BJ (cell line): ENCODE measurements at regions not wholly inside any gene's neighbourhood (a gene's known extent, or its start where the extent isn't known, plus 50 kb on each side); places are given as distances from the start of the nearest gene placed in this dataset.

Experiments
- CTCF ChIA-PET: fragments of 350-600 bp; formaldehyde crosslinking; extraction: SDS; loops from one replicate; lab custom pipeline; 2021; ENCODE audit warnings: antibody characterized with exemption, inconsistent platforms; lab: Yijun Ruan, JAX
- POLR2A ChIA-PET: fragments of 300-600 bp; sonication (Branson Sonifier 250); formaldehyde crosslinking; extraction: SDS; loops from one replicate; lab custom pipeline; 2021; ENCODE audit warnings: antibody characterized with exemption; lab: Charles Lee
- DNase-seq: peaks from one replicate; pipeline ENCODE4 v3.0.0-alpha.2; 2011; ENCODE audit warnings: low read depth
- H3K27me3 ChIP-seq: 2 replicates; pipeline ENCODE4 v1.6.0; 2011; ENCODE audit warnings: low read length; ENCODE audit not compliant: control insufficient read depth, insufficient read depth
- H3K36me3 ChIP-seq: 2 replicates; pipeline ENCODE4 v1.5.1; 2011; ENCODE audit warnings: low read length; ENCODE audit not compliant: control insufficient read depth, insufficient read depth
- H3K4me3 ChIP-seq: 2 replicates; pipeline ENCODE4 v1.5.1; 2011; ENCODE audit warnings: low read depth, mild to moderate bottlenecking, control low read depth, low read length
- CTCF ChIP-seq: IDR thresholded peaks from 2 replicates; pipeline ENCODE4 v1.5.1; 2011; ENCODE audit warnings: low read depth, mild to moderate bottlenecking, control low read depth, inconsistent platforms, low read length, moderate library complexity; ENCODE audit not compliant: insufficient read depth

GRCh38 chr10:64507651-64508028, 986.4 kb downstream of the REEP3 start:
- no peaks in the 10 kb centered on the region for H3K27me3 ChIP-seq
- DNase-seq, result no peak
- CTCF ChIA-PET, result interaction anchor here (0.6 kb wide), 1 partner anchor 480 kb away, joined by 3 read pairs; no protein-coding TSS in a partner anchor
- POLR2A ChIA-PET, result no interaction called here
- no peak overlapping the region for H3K4me3 ChIP-seq
- no peak for TF ChIP-seq CTCF
- no peaks in the 10 kb centered on the region for H3K36me3 ChIP-seq

- CTCF ChIA-PET, result interaction anchor here (0.6 kb wide), 1 partner anchor 481 kb away, joined by 3 read pairs; no protein-coding TSS in a partner anchor
- no peak for TF ChIP-seq CTCF
- Histone ChIP-seq H3K36me3 (no peaks in the 10 kb centered on the region), H3K27me3 (no peaks in the 10 kb centered on the region), H3K4me3 (no peak overlapping the region)
- POLR2A ChIA-PET, result no interaction called here
- no peak for DNase-seq
Measured at GRCh38 chr10:64508029-64508661, 986.9 kb downstream of the REEP3 start.

- POLR2A ChIA-PET, result no interaction called here
- no peaks in the 10 kb centered on the region for H3K36me3 ChIP-seq
- H3K27me3 ChIP-seq, result no peaks in the 10 kb centered on the region
- DNase-seq, result no peak
- H3K4me3 ChIP-seq, result no peak overlapping the region
- TF ChIP-seq CTCF, result no peak
- CTCF ChIA-PET, result interaction anchor here (0.6 kb wide), 1 partner anchor 155 kb away, joined by 3 read pairs; no protein-coding TSS in a partner anchor
Measured at GRCh38 chr10:64515970-64516699, 994.9 kb downstream of the REEP3 start.

GRCh38 chr10:64518456-64518855, 997.3 kb downstream of the REEP3 start:
- no peak for DNase-seq
- TF ChIP-seq CTCF, result no peak
- POLR2A ChIA-PET, result no interaction called here

GRCh38 chr10:64519427-64519826, 998.2 kb downstream of the REEP3 start:
- Histone ChIP-seq H3K27me3 (no peaks in the 10 kb centered on the region), H3K36me3 (no peaks in the 10 kb centered on the region), H3K4me3 (no peak overlapping the region)
- DNase-seq, result no peak
- CTCF ChIA-PET, result no interaction called here
- POLR2A ChIA-PET, result no interaction called here
- TF ChIP-seq CTCF, result no peak

More at GRCh38 chr10:64518456-64518855, 997.3 kb downstream of the REEP3 start:
- no peaks in the 10 kb centered on the region for H3K36me3 ChIP-seq
- H3K4me3 ChIP-seq, result no peak overlapping the region
- H3K27me3 ChIP-seq, result no peaks in the 10 kb centered on the region
- CTCF ChIA-PET, result no interaction called here
